Caco-2 (cell line): ENCODE measurements at regions not wholly inside any gene's neighbourhood (a gene's known extent, or its start where the extent isn't known, plus 50 kb on each side); places are given as distances from the start of the nearest gene placed in this dataset.

Source experiments
- BruUV-seq: library from RNA; stranded (reverse); fragments of 400-500 nt; replicated peaks from 2 replicates; lab custom pipeline; 2021; lab: Mats Ljungman, UMichigan
- CTCF ChIA-PET: fragments of 300-600 bp; sonication (Branson Sonifier 250); formaldehyde crosslinking; loops from one replicate; lab custom pipeline; 2022; ENCODE audit warnings: antibody characterized with exemption; lab: Charles Lee
- POLR2A ChIA-PET: fragments of 300-600 bp; sonication (Branson Sonifier 250); formaldehyde crosslinking; loops from one replicate; lab custom pipeline; 2022; ENCODE audit warnings: antibody characterized with exemption; lab: Charles Lee
- DNase-seq, 2 experiments: peaks; one replicate each; pipeline versions ENCODE4 v3.0.0 to v3.0.0-alpha.2; 2020 to 2022
- H3K27me3 ChIP-seq: replicated peaks from 2 replicates; pipeline ENCODE4 v1.6.0; 2011; ENCODE audit warnings: low read length; ENCODE audit not compliant: control insufficient read depth, insufficient read depth
- H3K36me3 ChIP-seq: 2 replicates; pipeline ENCODE4 v1.5.1; 2011; ENCODE audit warnings: low read length; ENCODE audit not compliant: control insufficient read depth, insufficient read depth
- H3K4me1 ChIP-seq: fragments of 250-450 bp; sonication (Bioruptor Pico); 2 replicates; pipeline ENCODE4 v1.5.1; 2020; ENCODE audit warnings: mild to moderate bottlenecking
- H3K4me3 ChIP-seq: 2 replicates; pipeline ENCODE4 v1.5.1; 2011; ENCODE audit warnings: low read depth, mild to moderate bottlenecking, control low read depth, low read length
- H3K9me3 ChIP-seq: fragments of 250-450 bp; sonication (Bioruptor Pico); 2 replicates; pipeline ENCODE4 v1.5.1; 2020; ENCODE audit warnings: mild to moderate bottlenecking, moderate library complexity
- H3K27ac Mint-ChIP-seq: one replicate; pipeline ENCODE4 v1.8.0; 2022; ENCODE audit warnings: mixed read lengths; ENCODE audit not compliant: unreplicated experiment
- H3K27me3 Mint-ChIP-seq: one replicate; pipeline ENCODE4 v1.8.0; 2022; ENCODE audit warnings: mixed read lengths; ENCODE audit not compliant: insufficient read depth, unreplicated experiment
- H3K36me3 Mint-ChIP-seq: one replicate; pipeline ENCODE4 v1.8.0; 2022; ENCODE audit warnings: mild to moderate bottlenecking, mixed read lengths; ENCODE audit not compliant: insufficient read depth, unreplicated experiment
- H3K4me1 Mint-ChIP-seq: one replicate; pipeline ENCODE4 v1.8.0; 2022; ENCODE audit warnings: low read depth, mixed read lengths; ENCODE audit not compliant: unreplicated experiment
- H3K4me3 Mint-ChIP-seq: one replicate; pipeline ENCODE4 v1.8.0; 2022; ENCODE audit warnings: mild to moderate bottlenecking, moderate library complexity, mixed read lengths; ENCODE audit not compliant: unreplicated experiment
- H3K9me3 Mint-ChIP-seq: one replicate; pipeline ENCODE4 v1.8.0; 2022; ENCODE audit warnings: mixed read lengths; ENCODE audit not compliant: unreplicated experiment
- intact Hi-C: fragments of 100-400 bp; cut with micrococcal nuclease; formaldehyde crosslinking; loops from one replicate; pipeline ENCODE4 v1.10.0; 2022; ENCODE audit not compliant: unreplicated experiment
- TF ChIP-seq, protein P1 (sequence below), 2 experiments: fragments of 200-600 bp in 1 of 2; IDR thresholded peaks; 1 replicate in 1 of 2; 2 replicates in 1 of 2; pipeline versions ENCODE4 v1.5.1 to v1.8.0; 2011 to 2022; ENCODE audit warnings: antibody characterized with exemption in 1 of 2, control low read depth in 1 of 2, inconsistent platforms in 1 of 2, low read depth in 1 of 2, low read length in 1 of 2, mild to moderate bottlenecking in 1 of 2, moderate library complexity in 1 of 2; ENCODE audit not compliant: insufficient read depth in 1 of 2, severe bottlenecking in 1 of 2, unreplicated experiment in 1 of 2

DNA sequence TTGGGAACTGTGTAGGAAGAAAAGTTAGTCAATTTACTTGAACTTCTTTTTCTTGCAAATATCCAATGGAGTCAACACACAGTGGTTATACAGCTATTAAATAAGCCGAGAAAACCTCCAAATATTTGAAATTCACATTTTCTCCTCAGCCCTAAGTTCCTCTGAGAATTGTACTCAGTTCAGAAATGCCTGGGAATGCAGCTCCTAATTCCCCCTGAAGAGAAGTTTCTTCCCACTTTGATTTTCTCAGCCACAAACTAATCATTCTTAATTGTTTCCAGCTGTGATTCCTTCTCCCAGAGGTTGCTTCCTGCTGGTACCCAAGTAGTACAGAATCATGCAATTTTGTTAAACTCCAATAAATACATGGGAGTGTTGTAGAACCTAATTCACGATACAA is 246.1 kb upstream of the MIR17HG start:
- Mint-ChIP-seq H3K27ac (no peak overlapping the region), H3K4me1 (no peaks in the 10 kb centered on the region), H3K4me3 (no peak overlapping the region), H3K9me3 (no peaks in the 10 kb centered on the region), H3K36me3 (no peaks in the 10 kb centered on the region), H3K27me3 (peaks cover 15% of the 10 kb centered on the region)
- CTCF ChIA-PET: no interaction called here
- POLR2A ChIA-PET: no interaction called here
- H3K36me3 ChIP-seq: no peaks in the 10 kb centered on the region
- no TSS peak for BruUV-seq
- H3K4me1 ChIP-seq: no peaks in the 10 kb centered on the region
- TF ChIP-seq, protein P1, sequence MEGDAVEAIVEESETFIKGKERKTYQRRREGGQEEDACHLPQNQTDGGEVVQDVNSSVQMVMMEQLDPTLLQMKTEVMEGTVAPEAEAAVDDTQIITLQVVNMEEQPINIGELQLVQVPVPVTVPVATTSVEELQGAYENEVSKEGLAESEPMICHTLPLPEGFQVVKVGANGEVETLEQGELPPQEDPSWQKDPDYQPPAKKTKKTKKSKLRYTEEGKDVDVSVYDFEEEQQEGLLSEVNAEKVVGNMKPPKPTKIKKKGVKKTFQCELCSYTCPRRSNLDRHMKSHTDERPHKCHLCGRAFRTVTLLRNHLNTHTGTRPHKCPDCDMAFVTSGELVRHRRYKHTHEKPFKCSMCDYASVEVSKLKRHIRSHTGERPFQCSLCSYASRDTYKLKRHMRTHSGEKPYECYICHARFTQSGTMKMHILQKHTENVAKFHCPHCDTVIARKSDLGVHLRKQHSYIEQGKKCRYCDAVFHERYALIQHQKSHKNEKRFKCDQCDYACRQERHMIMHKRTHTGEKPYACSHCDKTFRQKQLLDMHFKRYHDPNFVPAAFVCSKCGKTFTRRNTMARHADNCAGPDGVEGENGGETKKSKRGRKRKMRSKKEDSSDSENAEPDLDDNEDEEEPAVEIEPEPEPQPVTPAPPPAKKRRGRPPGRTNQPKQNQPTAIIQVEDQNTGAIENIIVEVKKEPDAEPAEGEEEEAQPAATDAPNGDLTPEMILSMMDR (IDR thresholded peaks at IDR 0.05; ENCODE audit: insufficient read depth in 1 of 2, low read depth in 1 of 2, low read length in 1 of 2, severe bottlenecking in 1 of 2, unreplicated experiment in 1 of 2): no peak
- no peaks in the 10 kb centered on the region for H3K27me3 ChIP-seq
- H3K4me3 ChIP-seq: no peak overlapping the region
- intact Hi-C loops: no loop called here
- DNase-seq: no peak
- H3K9me3 ChIP-seq: 0 out of 2 replicates have a peak, but pooled peaks cover 1% of the 10 kb centered on the region

DNA sequence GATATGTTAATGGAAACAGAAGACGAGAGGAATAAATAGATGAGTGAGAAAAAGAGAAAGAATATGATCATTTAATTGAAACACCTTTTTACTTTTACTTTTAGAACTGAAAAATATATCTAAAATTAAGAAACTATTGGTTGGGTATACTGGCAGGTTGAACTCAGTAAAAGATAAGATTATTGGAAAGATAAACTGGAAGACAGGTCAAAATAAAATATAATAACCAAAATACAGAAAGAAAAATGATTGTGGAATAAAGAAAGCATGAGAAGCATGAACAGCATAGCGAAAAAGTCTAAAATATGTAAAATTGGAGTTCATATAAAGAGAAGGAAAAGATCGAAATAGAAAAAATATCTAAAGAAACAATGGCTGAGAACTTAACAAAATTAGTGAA is 242.2 kb upstream of the MIR17HG start:
- intact Hi-C loops: no loop called here
- no TSS peak for BruUV-seq
- DNase-seq: no peak
- no peaks in the 10 kb centered on the region for H3K36me3 ChIP-seq
- no peak overlapping the region for H3K4me3 Mint-ChIP-seq
- no peak overlapping the region for H3K27ac Mint-ChIP-seq
- no peaks in the 10 kb centered on the region for H3K27me3 ChIP-seq
- CTCF ChIA-PET: no interaction called here
- H3K9me3 Mint-ChIP-seq: no peaks in the 10 kb centered on the region
- peaks cover 15% of the 10 kb centered on the region for H3K27me3 Mint-ChIP-seq
- H3K4me1 Mint-ChIP-seq: no peaks in the 10 kb centered on the region
- TF ChIP-seq, protein P1 (IDR thresholded peaks at IDR 0.05; ENCODE audit: insufficient read depth in 1 of 2, low read depth in 1 of 2, low read length in 1 of 2, severe bottlenecking in 1 of 2, unreplicated experiment in 1 of 2): no peak
- POLR2A ChIA-PET: no interaction called here
- H3K36me3 Mint-ChIP-seq: no peaks in the 10 kb centered on the region
- H3K4me1 ChIP-seq: no peaks in the 10 kb centered on the region
- no peak overlapping the region for H3K4me3 ChIP-seq
- 0 out of 2 replicates have a peak, but pooled peaks cover 5% of the 10 kb centered on the region for H3K9me3 ChIP-seq

DNA sequence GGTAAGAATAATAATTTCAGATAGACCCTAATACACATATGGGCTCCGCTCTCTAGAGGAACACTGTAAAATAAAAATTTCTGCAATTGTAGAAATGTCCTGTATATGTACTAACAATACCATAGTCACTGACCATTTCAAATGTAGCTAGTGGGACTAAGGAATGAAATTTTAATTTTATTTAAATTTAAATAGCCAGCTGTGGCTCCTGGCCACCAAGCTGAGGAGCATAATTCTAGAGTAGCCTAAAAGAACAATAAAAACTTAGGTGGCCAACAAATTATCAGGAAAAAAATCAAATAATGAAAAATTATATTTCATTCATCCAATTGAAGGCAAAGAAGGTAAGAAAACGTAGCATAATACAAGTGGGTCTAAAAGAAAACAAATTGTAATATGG is 240.9 kb upstream of the MIR17HG start:
- POLR2A ChIA-PET: no interaction called here
- no peaks in the 10 kb centered on the region for H3K36me3 Mint-ChIP-seq
- TF ChIP-seq, protein P1 (IDR thresholded peaks at IDR 0.05; ENCODE audit: insufficient read depth in 1 of 2, low read depth in 1 of 2, low read length in 1 of 2, severe bottlenecking in 1 of 2, unreplicated experiment in 1 of 2): no peak
- peaks cover 9% of the 10 kb centered on the region for H3K4me1 Mint-ChIP-seq
- H3K9me3 Mint-ChIP-seq: no peaks in the 10 kb centered on the region
- H3K9me3 ChIP-seq: 0 out of 2 replicates have a peak, but pooled peaks cover 5% of the 10 kb centered on the region
- BruUV-seq: no TSS peak
- CTCF ChIA-PET: no interaction called here
- no peaks in the 10 kb centered on the region for H3K27me3 ChIP-seq
- H3K4me1 ChIP-seq: peaks cover 4% of the 10 kb centered on the region
- no peak for DNase-seq
- intact Hi-C loops: no loop called here
- H3K27ac Mint-ChIP-seq: no peak overlapping the region
- H3K27me3 Mint-ChIP-seq: peaks cover 15% of the 10 kb centered on the region
- no peak overlapping the region for H3K4me3 Mint-ChIP-seq
- no peak overlapping the region for H3K4me3 ChIP-seq
- no peaks in the 10 kb centered on the region for H3K36me3 ChIP-seq
